LNCaP clone FGC (cell line): ENCODE measurements at regions not wholly inside any gene's neighbourhood (a gene's known extent, or its start where the extent isn't known, plus 50 kb on each side); places are given as distances from the start of the nearest gene placed in this dataset.

Experiments used
- DNase-seq: peaks from one replicate; pipeline ENCODE4 v3.0.0-alpha.2; 2011; ENCODE audit warnings: low read depth
- H3K4me3 ChIP-seq: 2 replicates; pipeline ENCODE4 v1.5.1; 2011; ENCODE audit warnings: mild to moderate bottlenecking, low read depth, low read length, control low read depth
- TF ChIP-seq, protein P1 (sequence below): IDR thresholded peaks from 2 replicates; pipeline ENCODE4 v1.5.1; 2012; ENCODE audit warnings: mild to moderate bottlenecking; ENCODE audit not compliant: control insufficient read depth, insufficient read depth; ENCODE audit errors: extremely low read depth

DNA sequence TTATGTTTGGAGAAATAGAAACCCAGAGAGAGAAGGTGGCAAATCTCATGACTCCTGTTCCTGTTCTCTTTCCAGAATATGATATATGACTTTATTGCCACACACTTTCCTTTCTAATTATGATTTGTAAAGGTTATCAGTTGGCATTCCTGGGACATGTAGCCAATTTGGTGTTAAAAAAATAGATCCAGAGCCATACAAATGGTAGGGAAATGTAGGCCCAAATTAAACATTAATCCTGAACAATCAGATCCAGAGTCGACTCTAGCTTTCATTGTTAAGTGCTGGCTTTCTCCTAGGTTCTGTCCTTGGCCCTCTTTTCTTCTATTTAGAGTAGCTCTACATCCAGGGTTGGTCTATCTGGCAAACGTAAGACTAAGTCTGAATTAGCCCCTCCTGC is 69.8 kb upstream of the LONRF3 start:
- no peak for DNase-seq
- H3K4me3 ChIP-seq, result no peak overlapping the region
- TF ChIP-seq, protein P1, sequence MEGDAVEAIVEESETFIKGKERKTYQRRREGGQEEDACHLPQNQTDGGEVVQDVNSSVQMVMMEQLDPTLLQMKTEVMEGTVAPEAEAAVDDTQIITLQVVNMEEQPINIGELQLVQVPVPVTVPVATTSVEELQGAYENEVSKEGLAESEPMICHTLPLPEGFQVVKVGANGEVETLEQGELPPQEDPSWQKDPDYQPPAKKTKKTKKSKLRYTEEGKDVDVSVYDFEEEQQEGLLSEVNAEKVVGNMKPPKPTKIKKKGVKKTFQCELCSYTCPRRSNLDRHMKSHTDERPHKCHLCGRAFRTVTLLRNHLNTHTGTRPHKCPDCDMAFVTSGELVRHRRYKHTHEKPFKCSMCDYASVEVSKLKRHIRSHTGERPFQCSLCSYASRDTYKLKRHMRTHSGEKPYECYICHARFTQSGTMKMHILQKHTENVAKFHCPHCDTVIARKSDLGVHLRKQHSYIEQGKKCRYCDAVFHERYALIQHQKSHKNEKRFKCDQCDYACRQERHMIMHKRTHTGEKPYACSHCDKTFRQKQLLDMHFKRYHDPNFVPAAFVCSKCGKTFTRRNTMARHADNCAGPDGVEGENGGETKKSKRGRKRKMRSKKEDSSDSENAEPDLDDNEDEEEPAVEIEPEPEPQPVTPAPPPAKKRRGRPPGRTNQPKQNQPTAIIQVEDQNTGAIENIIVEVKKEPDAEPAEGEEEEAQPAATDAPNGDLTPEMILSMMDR, result no peak
